ENCODE measurements at regions not wholly inside any gene's neighbourhood (a gene's known extent, or its start where the extent isn't known, plus 50 kb on each side); places are given as distances from the start of the nearest gene placed in this dataset.

- DNase-seq, result no peak
These were observed 671.7 kb downstream of the BRD1 start for GRCh38 chr22:49155770-49156580.

DNA sequence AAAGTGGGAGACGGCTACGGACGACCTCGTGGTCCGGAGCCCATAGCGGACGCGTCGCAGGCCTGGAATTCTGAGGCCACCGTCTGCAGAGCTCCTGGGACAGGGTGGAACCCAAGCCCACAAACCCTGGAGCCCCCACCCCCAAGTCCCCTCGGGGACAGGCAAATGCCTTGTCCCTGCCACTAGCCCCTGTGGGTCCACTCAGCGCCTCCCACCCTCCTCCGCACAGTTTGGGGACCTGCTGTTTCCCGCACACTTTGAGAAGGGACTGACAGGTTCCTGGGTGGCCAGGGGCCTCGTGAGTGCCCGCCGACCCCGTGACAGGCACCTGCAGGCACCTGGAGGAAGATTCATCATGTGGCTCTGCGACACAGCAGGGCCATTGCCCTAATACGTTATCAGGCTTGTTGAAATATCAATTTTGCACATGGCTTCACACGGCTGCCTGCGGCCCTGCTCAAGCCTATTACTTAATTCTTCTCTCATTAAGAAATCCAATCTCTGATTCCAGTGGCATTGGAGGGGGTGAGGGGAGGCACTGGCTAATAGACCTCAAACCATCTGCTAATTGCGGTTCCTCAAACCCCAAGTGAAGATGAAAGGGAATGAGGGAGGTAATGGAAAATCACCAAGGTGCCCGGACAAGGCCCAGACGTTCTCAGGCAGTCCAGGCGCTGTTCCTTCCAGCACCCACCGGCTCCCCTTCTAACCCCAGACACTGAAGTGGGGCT is 672.5 kb downstream of the BRD1 start:
- no peak for DNase-seq

DNA sequence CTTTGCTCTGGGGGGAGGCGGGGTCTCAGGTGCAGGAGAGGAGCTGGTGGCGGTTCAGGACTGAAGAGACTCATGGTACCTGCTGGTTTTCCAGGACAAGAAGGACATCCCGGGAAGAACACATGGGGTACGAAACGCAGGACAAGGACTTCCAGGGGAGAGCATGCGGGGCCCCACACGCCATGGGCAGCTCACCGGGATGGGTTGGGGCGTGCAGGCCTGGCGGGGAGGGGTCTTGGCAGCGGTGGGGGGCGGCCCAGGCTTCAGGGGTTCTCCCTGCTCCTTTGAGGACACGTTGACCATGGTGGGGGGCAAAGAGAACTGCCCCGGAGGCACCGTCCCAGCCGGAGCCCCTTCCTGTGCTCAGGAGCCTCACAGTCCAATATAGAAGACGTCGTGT is 673.2 kb downstream of the BRD1 start:
- no peak for DNase-seq

DNA sequence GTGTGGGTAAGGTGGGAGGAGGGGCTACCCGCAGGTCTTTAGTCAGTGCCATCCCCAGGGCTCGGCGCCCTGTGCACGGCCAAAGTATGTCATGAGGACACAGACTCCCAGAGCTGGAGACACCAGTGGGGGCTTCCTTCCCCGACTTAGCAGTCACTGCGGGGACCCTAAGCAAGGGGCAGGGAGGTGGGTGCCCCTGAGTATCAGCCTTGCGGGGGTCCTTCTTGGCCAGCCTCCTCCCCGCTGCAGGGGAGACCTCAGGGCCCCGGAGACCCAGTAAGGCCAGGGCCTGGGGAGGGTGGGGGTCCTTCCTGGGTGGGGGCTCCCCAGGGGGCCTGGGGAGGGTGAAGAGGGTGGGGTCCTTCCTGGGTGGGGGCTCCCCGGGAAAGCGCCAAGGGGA is 673.8 kb downstream of the BRD1 start:
- DNase-seq, result no peak

GRCh38 chr22:49152939-49153770 is 674.5 kb downstream of the BRD1 start:
- DNase-seq, result no peak

DNA sequence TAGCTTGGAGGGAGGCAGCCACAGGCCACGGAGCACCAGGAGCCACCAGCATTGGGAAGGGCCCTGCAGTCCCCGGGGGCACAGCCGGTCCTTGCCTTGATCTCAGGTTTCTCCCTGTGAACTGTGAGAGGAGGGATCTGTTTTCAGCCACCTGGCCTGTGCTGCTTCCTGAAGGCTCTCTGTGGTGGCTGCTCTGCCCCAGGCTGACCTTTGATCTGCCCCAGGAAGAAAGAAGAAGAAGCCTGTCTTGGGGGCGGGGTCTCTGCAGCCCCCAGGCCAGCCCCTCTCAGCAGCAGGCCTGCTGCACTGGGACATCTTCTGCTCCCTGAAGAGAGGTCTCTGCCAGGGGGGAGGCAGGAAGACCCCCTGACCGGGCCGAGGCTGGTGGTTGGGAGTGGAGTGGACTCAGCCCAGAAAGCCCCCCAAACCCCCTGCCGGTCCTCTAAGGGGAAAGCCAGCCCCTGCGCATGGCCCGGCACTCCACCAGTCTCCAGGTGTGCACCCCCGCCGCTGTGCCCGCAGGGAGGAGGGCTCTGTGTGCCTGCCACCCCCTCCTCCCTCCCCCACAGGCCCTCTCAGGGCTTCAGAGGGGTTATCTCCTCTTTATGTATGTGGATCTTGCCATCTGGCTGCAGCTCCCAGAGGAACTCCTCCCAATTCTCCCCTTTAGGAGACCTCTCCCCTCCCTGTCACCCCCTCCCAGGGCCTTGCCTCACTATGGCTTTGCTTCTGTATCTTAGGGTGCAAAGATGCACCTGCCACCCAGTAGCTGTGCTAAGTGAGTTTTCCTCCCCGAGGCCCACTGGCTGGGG is 675.3 kb downstream of the BRD1 start:
- no peak for DNase-seq

DNA sequence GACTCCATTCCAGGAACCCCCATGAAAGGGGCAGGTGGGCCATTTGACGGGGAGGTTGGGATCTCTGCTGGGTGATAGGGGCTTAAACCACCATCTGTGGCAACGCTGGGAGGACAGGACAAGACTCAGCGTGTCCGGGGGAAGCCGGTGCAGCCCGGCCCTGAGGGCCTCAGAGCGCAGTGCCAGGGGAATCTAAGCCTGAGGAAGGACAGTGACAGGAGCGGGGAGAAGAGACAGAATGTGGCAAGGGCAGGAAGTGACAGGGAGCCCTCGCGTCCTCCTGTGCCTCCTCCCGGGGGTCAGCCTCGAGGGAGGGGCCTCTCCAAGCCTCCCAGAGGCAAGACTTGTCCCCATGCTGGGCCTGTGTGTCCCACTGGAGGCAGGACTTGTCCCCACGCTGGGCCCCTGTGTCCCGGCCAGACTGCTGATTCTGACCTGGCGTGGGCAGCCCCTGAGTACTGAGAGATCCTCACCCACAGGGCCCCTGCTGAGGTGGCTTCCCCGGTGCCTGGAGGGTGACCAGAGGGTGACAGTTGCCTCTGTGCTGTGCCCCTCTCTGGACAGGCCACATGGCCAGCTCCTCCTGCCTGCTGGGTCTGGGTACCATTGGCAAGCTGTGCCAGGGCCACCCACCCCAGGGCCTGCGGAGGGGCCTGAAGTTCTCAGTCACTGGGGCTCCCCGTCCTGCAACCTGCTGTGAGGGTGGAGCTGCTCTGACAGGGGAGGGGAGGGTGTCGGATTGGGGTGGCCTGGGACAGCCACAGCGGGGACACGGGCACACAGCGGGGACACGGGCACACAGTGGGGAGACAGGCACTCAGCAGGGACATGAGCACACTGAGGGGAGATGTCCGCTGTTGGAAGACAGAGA is 676.2 kb downstream of the BRD1 start:
- no peak for DNase-seq

GRCh38 chr22:49150801-49151221 is 676.9 kb downstream of the BRD1 start:
- DNase-seq, result no peak

DNA sequence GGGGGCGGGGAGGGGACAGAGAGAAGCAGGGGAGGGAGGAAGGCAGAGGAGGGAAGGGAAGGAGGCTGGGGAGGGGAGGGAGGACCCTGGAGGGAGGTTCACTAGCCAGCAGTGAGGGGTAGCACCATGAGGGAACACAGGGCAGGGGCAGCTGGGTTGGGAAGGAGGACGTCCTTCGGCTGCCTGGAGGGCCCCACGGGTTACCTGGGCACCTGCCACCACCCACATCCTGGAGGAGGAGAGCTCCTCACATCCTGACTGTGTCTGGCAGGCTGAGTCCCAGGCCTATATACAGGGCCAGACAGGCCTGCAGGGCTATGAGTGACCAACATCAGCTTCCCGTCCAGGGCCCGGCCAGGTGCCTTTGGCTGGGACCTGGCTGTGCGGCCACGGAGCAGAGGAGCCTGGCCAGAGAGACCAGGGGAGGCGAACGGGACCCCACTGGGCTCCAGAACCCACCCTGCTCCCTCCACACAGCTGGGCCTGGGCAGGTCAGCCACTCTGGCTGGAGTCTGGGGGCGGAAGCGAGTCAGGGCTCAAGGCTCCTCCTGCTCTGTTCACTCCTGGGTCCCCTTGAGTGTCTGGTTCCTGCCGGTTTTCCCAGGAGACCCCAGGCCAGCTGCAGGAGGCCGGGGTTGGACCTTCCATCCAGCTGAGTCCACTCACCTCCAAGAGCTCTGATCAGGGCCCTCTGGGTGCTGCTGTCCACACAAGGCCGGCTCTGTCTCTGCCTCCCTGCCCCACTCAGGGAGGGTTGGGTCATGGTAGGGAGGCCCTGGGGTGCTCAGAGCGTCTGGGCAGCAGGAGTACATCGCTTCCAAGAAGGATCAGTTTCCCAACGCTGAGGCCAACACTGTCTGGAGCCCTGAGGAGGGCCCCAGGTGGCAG is 677.7 kb downstream of the BRD1 start:
- no peak for DNase-seq

- no peak for DNase-seq
These were observed 678.7 kb downstream of the BRD1 start for GRCh38 chr22:49148895-49149418.

GRCh38 chr22:49147617-49148175 is 680.0 kb downstream of the BRD1 start:
- DNase-seq, result no peak

GRCh38 chr22:49147171-49147570 is 680.5 kb downstream of the BRD1 start:
- no peak for DNase-seq

DNA sequence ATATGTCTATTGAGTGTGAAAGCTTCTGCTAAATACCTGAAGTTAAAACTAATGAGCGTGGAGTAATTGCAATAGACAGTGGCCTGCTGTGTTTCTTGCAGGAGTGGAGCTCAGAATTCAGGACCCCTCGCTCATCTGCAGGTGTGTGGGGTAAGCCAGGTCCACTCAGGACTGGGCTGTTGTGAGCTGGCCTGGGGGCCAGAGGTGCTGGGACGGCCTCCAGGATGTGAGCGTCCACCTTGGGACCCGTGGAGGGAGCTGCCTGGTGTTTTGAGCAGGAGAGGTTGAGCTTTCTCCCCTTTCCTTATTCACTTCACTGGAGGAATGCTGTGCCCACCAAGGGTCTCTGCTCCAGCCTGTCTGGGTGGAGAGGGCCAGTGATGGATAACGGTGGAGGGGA is 681.2 kb downstream of the BRD1 start:
- no peak for DNase-seq

DNA sequence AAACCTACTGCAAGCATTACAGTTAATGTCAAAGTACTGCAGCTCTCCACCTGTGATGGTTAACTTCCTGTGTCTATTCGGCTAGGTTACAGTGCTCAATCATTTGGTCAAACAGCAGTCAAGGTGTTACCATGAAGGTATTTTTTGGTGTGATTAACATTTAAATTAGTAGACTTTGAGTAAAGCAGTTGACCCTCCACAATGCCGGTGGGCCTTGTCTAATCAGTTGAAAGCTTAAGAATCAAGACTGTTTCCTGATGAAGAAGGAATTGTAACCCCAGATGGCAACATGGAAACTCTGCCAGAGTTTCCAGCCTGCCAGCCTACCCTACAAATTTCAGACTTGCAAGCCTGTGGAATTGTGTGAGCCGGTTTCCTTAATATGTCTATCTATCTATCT is 683.9 kb downstream of the BRD1 start:
- DNase-seq, result no peak

DNA sequence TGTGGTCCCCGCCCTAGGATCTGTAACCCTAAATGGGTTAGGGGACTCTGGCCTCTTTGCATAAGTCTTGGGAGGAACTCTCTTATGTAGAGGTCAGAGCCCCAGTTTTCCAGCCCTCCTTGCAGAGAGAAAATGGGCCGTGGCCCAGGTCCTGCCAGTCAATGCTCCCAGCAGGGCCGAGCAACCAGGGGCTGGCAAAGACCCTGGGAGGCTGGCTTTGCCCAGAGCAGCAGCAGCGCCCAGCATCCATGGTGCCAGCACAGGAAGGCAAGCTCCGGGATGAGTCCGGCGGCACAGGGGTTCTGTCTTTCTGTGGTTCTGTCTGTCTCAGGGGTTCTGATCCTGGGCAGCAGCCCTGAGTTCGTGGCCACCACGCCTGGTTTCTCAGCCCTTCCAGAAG is 684.8 kb downstream of the BRD1 start:
- no peak for DNase-seq

GRCh38 chr22:49142296-49142695 is 685.4 kb downstream of the BRD1 start:
- no peak for DNase-seq

GRCh38 chr22:49141761-49142160 is 685.9 kb downstream of the BRD1 start:
- no peak for DNase-seq

DNA sequence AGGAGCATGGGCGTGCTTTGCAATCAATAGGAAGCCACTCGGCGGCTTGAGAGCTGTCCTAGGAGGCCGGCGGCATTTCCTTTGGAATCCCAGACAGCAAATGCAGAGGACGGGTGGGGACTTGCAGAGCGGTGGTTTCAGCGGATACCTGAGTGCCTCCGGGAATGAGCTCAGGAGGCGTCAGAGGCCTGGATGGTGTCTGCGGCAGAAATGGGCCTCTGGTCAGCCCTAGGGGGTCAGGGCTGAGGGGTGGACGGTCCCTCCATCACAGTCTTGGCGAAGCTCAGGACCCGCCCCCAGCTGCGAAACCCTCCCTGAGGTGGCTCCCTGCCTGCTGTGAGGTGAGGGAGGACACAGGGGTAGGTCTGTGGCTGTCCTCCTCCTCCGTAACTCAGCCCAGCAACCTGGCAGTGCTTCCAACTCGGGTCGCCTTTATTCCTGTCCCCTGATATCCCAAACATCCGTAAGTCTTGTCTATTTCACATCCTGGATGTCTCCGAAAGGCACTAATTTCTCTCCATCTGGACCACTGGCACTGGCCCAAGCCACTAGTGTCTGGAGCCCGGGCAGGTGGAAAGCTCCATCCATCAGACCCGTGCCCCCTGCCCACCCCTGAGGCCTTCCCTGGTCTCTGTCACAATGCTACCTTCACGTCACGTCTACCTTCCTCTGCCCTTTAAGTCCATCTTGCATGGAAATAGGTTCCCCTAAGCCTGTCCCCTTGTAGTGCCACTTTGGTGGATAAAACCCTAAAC is 686.6 kb downstream of the BRD1 start:
- no peak for DNase-seq

GRCh38 chr22:49139492-49140151 is 688.1 kb downstream of the BRD1 start:
- no peak for DNase-seq
